HG03342 (cell line): ENCODE measurements at regions not wholly inside any gene's neighbourhood (a gene's known extent, or its start where the extent isn't known, plus 50 kb on each side); places are given as distances from the start of the nearest gene placed in this dataset.

ENCODE experiments used
- ATAC-seq: cut with Tn5 transposase; IDR thresholded peaks from one replicate; pipeline ENCODE4 v1.9.1; 2021; ENCODE audit warnings: mild to moderate bottlenecking, moderate library complexity; ENCODE audit not compliant: unreplicated experiment

GRCh38 chr14:97458661-97459579, 661.7 kb downstream of the VRK1 start:
- no peak for ATAC-seq

- no peak for ATAC-seq
Observed at GRCh38 chr14:97462081-97462480, 664.9 kb downstream of the VRK1 start.

GRCh38 chr14:97468220-97468619, 671.0 kb downstream of the VRK1 start:
- ATAC-seq, result no peak

DNA sequence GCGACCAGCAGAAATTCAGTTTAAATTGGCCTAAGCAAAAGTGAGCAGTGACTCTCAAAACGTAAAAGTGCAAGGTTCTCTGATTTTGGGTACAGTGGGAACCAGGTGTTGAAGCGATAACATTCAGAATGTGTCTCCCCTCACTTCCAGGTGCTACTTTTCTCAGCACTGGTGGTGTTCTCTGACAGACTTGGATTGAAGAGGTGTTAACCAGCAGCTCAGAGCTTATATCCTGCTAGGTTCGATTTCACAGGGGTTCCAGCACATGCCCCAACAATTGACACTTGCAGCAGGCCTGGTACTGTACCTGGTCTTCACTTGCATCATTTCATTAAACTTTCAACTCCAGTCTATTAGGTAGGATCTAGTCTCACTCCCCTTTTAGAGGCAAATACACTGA, 680.2 kb downstream of the VRK1 start:
- ATAC-seq, result no peak

DNA sequence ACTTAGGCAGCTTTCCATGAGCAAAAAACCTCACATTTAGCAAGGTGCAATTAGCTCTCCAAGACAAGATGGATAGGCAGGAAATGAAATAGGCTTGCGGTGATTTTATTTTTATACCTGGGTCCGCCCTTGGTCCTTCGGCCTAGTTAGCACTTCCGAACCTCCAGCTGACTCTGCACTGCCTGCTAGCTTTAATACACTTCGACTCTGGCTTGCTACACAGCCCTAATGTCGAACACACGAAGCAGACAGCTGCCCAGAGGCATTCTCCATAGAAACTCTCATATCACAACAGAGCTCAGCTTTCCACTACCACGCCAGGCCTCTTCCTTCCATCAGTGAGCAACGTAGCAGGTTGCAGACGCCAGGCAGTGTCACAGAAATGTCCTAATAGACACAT, 688.0 kb downstream of the VRK1 start:
- ATAC-seq, result no peak

- no peak for ATAC-seq
Observed at GRCh38 chr14:97486601-97487120, 689.5 kb downstream of the VRK1 start.

DNA sequence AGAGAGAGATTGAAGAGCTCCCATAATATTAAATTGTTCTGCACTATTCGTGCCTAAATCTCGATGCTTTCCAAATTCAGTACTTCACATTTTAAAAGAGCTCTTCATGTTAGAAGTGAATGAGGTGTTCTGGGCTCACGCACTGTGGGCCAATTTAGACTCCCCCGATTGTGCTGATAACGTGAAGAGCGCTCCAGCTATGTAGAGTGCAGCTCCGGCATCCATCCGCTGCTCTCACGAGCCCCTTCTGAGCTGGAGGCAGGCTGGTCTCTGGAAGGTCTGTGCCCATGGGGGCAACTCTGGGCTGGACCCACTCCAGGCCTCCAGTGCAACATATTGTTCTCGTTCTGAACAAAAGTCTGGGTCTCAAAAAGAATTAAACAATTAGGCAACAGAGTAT, 692.6 kb downstream of the VRK1 start:
- ATAC-seq, result no peak

DNA sequence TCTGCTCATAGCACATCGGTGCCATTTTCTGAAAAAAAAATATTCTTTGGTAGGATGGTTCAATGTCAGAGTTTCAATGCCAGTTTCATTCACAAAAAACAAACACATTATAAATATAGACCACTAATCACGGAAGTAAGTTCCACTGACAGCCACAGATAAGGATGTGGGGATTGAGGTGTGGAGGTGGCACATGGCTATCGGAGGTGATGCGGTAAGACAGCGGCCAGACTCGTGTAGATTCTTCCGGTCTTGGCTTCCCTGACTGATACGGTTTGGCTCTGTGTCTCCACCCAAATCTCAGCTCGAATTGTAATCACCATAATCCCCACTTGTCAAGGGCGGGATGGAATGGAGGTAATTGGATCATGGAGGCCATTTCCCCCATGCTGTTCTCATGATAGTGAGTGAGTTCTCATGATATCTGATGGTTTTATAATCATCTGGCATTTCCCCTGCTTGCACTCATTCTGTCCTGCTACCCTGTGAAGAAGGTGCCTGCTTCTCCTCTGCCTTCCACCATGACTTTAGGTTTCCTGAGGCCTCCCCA, 693.4 kb downstream of the VRK1 start:
- no peak for ATAC-seq

DNA sequence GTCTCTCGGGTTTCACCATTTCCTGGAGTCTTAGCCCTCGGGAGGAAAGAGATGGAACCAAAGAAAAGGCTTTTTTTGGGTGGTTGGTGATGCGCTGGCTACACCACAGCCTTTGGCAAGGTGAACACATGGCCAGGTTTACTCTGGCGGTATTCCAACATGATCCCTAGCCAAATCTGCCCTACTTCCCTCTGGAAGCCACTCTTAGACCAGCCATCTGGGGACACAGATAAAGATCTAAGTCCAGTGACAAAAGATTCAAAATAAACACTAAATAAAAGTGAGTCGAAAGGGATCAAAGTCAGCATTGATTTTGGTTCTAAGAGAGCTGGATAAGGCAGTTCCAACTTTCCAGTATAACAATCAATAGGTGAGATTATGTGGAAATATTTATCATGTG, 694.5 kb downstream of the VRK1 start:
- ATAC-seq, result no peak

DNA sequence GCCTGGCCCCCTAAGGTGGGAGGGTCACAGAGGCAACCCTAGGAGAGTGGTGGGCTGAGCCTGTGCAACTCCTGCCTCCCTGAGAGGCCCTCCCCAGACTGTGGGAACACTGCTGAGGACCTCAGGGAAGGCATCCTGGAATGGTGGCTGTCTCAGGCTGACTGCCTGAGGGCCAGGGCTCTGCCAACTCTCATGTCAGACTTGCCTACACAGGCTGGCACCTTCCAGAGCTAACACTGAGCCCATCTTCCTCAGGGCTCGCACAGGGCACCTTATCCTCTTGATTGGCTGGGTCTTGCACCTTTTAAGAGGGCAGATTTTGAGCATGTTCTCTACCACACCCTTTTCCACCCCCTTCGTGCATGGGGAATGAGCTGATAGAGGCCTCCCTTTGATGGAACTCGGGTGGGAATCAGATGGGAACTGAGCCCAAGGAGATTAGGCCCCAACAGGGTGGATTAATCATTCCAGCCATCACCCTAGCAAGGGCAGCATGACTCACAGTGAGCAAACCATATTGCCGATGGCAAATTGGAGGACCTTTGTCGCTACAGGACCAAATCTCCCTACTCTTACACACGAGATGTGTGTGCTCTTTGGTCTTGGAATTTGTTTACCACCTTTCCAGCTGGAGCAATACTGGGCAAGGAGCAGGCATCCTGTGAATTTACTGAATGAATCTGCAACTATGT, 702.8 kb downstream of the VRK1 start:
- ATAC-seq, result no peak

DNA sequence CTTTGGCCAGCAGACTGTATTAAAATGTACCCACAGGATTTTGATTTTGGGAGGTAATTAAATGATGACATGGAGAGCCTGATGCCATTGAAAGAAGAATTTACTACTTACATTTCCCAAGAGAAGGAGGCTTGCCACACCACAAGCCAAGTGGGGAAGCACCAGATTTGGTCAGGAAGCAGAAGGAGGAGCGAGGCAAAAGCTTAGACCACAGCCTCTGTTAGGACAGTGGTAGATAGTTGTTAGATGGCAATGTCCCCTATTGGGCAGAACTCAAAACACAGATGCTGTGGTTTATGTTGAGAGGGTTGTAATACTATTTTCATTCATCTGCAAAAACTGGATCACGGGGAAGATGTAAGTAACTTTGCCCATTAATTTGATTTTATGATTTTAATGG, 709.4 kb downstream of the VRK1 start:
- ATAC-seq, result no peak

DNA sequence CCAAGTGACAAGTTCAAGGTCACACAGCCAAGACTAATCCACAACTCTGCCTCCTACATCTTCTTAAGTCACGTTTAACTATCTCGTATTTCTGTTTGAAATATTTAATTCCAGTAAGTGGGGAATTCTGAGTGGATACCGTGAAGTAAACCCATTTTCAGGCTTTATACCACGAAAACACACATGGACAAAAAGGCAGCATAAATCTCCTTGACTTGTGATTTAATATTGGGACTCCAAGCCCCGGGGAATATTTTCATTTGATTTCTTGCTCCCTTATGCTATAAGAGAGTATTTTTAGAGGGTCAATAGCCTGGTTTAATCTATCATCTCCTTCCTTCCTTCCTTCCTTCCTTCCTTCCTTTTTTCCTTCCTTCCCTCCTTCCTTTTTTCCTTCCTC, 716.7 kb downstream of the VRK1 start:
- no peak for ATAC-seq

- ATAC-seq, result no peak
Observed at GRCh38 chr14:97517566-97518234, 720.5 kb downstream of the VRK1 start.

GRCh38 chr14:97523936-97524335, 726.8 kb downstream of the VRK1 start:
- ATAC-seq, result no peak

DNA sequence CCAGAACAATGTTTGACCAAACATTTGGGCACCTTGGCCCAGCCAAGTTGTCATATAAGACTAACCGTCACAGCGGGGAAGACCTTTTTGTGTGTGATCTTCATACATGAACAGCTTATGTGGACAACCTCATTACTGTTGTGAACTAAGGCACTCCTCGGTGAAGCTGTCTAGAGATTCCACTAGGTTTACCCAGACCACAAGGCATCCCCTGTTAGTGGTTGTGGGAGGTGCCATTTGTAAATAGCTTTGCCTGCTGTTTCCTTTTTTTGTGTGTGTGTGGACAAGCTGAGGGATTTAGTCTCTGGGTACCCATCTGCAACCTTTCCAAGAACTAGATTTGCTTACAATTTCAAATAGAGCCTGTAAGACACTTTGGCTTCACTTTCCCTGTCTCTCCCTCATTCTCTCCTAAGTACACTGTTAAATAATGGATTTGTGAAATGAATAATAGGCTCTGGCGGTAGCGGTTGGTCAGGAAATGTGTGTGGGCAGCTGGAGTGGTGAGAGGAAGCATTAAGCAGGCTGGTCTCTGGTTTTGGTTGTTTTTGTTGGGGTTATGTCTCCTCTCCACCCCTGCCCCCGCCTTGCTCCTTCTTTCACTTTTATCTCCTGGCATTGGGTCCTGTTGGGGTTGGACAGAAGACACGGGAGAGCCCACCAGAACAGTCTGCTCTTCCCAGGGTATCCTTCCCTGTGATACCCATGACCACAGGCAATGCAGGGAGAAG, 727.6 kb downstream of the VRK1 start:
- ATAC-seq, result no peak

GRCh38 chr14:97527993-97528392, 730.8 kb downstream of the VRK1 start:
- ATAC-seq, result no peak

DNA sequence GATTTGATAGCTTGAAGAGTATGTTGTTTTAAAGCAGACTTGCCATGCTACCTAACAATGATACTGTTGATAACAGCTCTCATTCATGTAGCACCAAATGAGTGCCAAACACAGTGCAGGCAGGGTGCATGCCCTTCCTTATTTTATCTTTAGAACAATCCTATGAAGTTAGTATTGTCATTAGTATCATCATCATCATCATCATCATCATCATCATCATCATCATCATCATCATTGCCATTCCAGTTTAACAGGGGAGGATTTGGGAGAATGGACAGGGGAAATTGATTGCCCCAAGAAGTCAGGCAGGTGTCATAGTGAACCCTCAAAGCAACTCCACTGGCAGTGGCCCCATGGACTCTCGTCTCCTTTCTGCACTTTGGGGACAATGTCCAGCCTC, 734.9 kb downstream of the VRK1 start:
- ATAC-seq, result no peak

- no peak for ATAC-seq
Observed at GRCh38 chr14:97536421-97536820, 739.2 kb downstream of the VRK1 start.

GRCh38 chr14:97538749-97539410, 741.7 kb downstream of the VRK1 start:
- no peak for ATAC-seq

DNA sequence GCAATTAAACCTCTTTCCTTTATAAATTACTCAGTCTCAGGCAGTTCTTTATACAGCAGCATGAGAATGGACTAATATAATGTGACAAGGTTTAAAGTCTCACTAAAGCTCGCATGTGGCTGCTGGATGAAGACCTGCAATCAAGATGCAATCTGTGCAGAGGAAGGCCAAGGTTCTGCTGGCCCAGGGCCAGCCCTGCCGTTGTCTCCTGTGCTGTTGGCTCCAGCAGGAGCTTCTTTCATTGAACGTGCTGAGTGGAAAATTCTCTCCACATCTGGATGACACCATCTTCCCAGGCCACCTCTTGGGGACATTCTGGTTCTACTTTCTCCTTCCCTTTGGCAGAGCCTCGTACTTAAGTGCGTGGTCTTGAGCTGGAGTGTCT, 742.2 kb downstream of the VRK1 start:
- no peak for ATAC-seq
